Left renal pelvis (tissue), 4 donors: ENCODE measurements at regions not wholly inside any gene's neighbourhood (a gene's known extent, or its start where the extent isn't known, plus 50 kb on each side); places are given as distances from the start of the nearest gene placed in this dataset.

Experiments
- DNase-seq, 4 donors: peaks; one replicate each; pipeline ENCODE4 v3.0.0-alpha.2; 2013; ENCODE audit warnings: low read depth in 4 of 4, low spot score in 3 of 4

DNA sequence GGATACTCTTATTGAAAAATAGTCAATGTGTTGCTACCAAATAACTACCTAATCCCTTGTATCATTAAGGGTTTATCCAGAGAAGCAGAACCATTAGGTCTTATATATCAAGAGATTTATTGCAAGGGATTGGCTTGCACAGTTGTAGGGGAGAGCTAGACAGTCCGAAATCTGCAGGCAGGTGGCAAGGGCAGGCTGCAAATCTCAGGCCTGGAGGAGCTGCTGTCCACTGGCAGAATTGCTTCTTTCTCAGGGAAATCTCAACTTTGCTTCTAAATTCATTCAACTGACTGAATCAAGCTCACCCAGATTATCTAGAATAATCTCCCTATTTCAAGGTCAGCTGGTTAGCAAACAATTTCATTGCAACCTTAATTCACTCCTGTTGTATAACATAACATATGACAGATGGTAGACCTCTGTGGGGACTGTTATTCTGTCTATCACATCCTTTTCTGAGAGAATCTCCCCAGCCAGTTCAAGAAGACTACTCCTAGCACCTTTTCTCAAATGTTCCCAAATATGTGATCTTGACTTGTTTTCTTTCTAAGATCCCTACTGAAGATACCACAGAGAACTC is 194.2 kb downstream of the NHLRC3 start:
- DNase-seq: no peak

DNA sequence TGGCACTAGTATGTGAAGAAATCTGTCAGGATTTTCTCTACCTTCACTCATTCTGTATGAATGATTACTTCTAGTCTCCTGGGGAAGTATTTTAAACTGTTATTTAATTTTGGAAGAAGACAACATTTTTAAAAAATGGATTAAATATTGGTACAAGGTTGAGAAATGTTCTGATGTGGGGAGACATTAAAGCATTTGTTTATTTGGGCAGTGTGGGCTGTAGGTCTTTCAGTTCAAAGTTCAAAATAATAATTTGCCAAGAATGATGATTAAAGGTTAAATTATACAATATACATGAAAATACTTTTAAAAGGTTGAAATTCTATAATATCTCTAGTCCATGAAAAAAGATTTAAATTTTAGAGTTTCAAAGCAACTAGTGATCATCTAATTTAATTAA is 194.7 kb downstream of the NHLRC3 start:
- DNase-seq: no peak

DNA sequence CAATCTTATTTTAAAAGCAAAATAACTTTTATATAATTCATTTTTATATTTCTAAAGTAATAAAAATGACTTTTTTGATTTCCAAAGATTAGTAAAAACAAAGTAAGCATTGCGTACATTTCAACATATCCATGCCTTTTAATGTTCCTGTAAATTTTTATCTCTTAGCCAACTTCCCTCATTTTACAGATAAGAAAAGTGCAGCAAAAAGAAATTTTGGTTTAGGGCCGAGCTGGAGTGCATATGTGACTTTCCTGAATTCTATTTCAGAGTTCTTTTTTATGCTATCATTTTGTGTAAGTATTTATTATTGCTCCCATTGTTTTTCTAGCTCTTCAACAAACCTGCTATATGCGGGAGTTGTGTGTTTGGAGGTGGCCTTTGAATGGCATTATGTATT is 195.3 kb downstream of the NHLRC3 start:
- DNase-seq: no peak

DNA sequence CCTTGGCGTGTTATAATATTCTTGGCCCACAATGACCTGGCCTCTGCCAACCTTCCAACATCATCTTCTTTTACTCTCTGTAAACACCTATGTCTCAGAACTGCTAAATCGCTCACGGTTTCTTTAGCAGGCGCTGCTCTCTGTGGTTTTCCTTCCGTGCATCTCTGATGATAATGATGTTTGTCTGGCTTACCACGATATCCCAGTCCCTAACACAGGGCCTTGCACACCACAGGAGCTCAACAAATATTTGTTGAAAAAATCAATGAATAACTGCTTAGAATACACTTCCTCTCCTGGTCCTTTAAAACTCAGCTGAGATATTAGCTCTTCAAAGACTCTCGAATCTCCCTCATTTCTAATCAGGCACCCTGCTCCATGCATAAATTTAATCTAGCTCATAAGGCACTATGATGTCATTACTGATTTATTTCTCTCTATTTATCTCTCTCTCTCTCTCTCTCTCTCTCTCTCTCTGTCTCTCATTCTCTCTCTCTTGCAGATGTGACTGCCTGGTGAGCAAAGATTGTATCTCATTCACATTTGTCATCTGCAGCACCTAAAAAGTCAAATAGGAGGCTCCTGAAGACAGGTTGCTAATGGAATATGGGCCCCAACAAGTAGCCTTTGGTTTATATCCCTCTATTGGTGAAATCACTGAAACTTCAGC is 206.4 kb downstream of the NHLRC3 start:
- no peak for DNase-seq

DNA sequence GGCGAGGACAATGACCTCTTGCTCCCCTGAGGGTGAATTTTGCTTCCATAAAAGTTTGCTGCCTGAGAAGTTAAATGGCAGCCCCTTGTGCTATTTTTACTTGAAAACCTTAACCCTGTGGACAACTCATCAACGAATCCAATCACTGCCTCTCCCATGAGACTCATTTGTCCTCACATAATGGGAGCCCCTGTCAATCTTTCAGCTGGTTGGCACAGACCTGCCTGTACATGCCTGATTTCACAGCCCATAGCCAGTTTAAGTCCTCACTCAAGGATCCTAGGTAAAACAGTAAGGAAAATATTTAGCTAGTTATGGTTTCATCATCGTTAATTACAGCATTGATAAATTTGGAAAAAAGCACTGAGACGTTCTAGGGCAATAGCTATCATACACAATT is 207.4 kb downstream of the NHLRC3 start:
- no peak for DNase-seq

DNA sequence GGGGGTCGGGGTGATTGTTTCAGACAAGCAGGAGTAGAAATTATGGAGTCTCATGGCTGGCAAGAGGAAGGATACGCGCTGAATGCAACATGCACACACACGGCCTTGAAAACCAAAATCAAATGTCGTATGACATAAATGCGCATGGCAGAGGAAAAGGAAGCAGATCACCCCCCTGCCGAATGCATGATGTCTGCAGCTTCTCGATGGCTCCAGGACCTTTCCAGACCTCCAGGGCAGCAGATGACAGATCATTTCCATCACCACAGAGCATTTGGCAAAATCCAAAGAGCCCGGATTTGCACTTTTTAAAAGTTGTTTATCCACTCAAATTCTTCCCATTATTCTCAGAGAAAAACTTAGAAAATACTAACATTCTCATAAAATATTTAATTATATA is 211.7 kb downstream of the NHLRC3 start:
- no peak for DNase-seq

DNA sequence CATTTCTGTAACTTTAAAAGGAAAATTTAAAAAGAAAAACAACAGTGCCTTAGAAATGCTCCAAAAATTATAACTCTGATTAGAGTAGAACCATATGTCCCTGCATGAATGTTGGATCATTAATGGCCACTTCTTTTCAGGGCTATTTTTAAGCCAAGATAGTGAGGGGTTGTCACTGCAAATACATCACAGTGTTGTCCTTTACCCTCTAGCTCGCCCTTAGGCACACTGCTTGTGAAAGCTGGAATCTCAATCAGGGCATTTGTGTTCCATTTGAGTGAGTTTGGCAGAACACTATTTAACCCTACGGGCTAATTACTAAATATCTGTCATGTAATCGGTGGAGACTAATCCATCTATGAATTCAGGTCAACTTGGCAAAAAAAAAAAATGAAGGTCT is 212.2 kb downstream of the NHLRC3 start:
- no peak for DNase-seq

DNA sequence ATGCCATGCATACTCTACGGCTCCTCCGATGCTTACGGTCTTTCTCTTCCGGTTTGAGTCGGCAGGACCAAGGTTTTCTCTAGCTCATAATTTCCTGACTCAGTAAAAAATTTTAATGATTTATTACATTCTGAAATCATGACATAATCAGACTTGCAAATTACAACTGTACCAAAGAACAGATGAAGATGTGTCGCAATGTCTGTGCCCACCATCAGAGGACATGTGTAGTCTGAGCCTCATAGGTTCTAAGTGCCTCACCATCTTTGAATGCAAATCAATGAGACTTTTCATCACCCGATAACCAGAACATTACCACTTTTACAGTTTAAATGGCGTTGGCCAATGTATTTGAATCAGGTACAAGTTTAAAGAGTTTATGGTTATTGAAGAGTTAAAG is 213.1 kb downstream of the NHLRC3 start:
- DNase-seq: no peak

DNA sequence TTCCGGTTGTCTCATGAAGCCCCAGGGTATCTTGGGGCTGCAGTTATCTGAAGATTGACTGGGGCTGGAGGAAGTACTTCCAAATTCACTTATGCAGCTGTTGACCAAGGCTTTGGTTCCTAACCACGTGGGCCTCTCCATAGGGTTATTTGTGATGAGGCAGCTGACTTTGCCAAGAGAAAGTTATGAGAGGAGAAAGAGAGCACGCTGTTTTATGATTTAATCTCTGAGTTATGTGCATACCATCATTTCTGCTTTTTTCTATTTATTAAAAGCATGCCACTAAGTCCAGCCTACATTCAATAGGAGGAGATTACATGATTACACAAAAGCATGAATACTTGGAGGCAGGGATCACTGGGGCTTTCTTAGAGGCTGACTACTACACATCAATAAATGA is 215.5 kb downstream of the NHLRC3 start:
- no peak for DNase-seq

DNA sequence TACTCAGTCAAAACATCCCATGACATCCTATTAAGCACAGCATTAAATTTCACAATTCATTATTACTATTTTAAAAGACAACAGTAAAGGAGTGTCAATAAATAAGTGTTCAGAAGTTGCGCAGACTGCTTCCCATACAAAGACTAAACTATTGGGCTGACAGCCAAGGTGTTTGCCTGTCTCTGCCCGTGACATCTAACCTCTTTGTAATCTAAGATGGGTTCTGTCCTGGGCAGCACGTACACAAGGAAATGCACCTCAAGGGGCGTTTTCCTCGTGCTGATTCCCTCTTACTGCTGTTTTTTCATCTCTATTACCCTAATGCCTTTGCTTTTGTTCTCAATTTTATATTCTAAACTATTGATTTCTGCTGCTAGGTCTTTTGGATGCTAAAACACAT is 216.3 kb downstream of the NHLRC3 start:
- no peak for DNase-seq

DNA sequence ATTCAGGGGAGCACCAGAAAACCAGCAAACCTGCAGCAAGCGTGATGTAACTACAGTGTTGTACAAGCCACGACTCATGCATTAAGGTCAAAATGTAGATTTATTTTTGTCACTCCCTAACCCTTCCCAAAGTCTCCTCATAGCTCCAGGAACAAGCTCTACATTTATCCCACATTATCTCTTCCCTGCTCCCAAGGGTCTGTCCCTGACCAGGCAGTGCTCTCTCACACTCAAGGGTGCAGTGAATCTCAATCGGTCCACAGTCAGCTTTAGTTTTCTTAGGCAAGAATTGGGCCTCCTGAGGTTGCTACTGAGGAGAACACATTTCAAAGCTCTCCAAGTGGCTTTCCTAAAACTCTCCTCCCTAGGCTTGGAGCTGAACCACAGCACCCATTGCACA is 219.4 kb downstream of the NHLRC3 start:
- DNase-seq: no peak

DNA sequence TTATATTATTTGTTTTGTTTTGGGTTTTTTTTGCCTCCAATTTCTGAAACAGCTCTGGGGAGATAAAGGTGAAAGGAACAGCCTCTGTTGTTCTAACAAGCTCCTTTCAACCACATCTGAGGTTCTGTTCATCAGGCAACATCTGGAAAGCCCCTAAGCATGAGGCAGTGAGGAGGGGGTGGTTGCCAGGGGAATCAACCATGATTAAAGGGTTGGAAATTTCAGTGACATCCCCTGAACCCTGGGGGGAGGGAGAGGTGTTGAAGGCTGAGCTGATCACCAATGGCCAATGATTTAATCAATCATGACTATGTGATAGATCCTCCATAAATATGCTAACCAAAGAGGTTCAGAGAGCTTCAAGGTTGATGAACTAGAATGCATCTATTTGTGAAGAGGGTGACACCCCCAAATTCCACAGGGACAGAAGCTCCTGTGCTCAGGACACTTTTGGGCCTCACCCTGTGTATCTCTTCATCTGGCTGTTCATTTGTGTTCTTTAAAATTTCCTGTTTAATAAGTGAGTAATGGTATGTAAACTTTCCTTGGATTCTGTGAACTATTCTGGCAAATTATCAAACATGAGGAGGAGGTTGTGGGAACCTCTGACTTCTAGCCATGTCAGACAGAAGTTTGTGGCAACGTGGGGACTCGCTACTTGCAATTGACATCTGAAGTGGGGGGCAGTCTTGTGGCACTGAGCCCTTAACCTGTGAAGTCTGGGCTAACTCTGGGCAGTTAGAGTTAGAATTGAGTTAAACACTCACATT is 221.3 kb downstream of the NHLRC3 start:
- no peak for DNase-seq

DNA sequence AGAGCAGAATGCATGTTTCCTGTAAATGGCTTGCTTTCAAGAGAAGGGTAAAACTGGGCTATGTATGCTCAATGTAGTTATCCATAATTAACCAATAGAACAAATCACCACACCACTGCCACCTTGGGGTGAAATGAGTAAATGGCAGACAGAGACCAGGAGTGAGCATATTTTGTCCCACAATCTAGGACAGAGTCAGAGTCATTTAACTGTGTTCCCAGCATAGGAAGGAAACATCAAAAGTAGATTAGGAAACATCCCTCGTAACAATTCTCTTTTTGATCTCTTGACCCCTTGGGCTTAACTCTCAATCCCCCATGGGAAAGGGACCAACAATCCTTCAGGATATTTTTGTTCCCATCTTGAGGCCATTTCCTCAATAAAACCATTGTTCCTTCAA is 224.8 kb downstream of the NHLRC3 start:
- DNase-seq: peak in 2 of 4 donors; percentile 11 to 24

DNA sequence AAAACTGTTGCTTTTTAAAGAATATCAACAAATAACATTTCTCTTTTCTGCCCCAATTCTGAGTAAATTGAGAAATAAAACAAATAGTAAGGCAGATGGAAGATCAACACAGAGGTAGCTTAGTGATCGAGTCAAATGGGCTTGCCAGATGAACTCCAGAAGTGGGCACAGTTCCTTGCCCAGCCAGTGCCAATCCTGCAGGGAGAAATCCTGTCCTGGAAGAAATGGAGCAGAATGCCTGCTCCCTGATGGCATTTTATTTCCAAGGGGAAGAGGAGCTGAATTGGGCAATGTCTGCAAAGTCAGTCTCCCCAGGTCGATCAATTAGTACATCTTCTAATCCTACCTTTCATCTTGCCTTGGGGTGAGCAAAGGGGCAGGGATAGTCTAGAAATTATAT is 225.3 kb downstream of the NHLRC3 start:
- no peak for DNase-seq

DNA sequence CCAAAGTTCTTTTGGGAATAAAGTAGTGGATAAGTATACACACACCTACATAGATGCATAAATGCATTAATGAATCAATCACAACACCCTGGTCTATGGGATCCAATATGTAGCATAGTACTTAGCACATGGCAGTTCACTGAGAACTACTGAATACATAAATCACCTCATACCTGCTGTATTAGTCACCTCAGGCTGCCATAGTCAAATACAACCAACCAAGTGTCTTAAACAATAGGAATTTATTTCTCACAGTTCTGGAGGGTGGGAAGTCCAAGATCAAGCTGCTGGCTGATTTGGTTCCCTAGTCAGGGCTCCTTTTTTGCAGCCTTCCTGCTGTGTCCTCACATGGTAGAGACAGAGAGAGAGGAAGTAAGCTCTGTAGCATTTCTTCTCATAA is 228.2 kb downstream of the NHLRC3 start:
- no peak for DNase-seq

DNA sequence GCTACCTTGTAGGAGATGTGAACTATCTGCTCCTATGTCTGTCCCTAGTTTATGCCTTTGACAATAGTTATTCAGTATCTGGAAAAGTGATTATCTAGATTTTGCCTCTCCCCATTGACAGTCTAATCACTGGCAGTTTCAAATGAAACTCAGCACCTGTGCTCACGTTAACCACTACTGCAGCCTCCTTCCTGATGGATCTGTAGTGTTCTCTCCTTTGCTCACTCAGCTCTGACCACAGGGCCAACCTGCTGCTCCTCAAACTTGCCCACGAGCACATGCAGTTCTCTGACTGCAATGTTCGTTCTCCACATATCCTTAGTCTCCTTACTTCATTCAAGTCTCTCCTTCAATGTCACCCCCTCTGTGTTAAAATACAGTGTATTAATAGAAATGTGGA is 230.1 kb downstream of the NHLRC3 start:
- no peak for DNase-seq

DNA sequence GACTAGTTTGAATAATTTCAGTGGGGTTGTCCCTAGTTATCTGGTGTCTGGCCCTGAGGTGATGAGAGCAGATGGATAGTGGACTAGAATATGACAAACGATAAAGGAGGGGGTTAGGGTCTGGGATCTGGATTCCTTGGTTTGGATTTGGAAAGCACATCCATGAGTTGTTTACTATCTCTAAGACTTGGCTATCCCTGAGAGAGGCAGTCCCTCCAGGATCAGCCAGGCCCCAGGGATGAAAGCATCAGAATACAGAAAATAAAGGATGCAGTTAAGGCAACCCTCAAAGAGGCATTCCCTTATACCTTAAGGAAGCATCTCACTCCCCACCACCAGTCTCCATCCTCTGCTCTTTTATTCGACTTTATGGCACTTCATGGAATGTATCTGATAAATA is 230.7 kb downstream of the NHLRC3 start:
- DNase-seq: no peak

DNA sequence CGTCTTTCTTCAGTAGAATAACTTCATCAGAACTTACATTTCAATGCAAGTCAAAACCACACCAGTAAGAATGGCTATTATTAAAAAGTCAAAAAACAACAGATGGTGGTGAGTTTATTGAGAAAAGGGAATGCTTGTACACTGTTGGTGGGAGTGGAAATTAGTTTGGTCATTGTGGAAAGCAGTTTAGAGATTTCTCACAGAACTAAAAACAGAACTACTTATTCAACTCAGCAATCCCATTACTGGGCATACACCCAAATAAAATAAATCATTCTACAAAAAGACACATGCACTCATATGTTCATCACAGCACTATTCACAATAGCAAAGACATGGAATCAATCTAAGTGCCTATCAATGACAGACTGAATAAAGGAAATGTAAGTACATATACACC is 231.2 kb downstream of the NHLRC3 start:
- DNase-seq: no peak

DNA sequence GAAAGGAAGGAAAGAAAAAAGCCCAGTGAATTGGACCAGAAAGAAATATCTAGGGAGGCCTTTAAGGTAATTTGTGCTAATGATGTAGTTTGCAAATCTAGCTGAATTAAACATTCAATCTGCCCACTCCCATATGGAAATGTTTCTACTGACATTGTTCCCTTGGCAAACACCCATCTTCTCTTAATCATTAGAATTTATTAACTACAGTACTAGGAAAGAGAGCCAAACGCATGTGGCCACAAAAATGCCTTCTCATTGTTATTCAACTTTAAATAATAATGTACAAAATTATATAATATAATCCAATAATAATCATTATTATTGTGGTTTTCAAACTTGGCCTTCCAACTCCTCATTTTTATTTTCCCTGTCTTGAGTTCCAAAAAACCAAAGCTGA is 234.7 kb downstream of the NHLRC3 start:
- peak in 1 of 4 donors; percentile 6 for DNase-seq

DNA sequence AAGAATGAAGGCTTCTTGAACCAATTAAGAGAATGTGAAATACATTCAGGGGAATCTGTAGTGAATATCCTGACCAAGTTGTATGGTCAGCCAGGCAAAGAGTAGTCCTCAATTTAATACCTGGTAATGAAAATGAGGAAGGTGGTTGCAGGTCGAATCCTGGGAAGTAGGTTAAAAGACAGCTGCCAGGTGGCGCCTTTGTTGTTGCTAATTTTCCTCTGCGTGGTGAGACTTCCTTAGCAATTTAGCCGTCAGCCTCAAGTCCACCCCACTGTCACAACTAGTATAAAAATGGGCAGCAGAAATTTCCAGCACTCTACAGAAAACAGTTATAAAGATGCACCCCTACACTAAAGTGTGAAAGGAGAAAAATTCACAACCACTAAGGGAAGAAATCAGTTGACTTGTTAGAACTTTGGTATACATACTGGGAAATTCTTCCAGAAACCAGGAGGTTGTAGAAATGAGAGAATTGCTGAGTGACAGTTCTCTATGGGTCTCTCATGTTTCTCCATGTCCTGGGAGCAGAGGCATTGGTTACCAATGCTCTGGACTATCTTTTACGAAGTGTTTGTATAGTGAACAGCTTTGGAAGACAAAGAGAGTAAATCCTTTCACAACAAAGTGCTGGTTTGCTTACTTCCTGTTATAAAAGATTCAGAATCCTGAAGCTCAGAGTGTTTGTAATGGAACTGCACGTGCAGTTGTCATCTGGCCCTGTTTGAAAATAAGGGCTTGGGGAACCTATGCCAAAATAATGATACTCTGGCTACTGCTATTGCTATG is 235.9 kb downstream of the NHLRC3 start:
- DNase-seq: no peak

DNA sequence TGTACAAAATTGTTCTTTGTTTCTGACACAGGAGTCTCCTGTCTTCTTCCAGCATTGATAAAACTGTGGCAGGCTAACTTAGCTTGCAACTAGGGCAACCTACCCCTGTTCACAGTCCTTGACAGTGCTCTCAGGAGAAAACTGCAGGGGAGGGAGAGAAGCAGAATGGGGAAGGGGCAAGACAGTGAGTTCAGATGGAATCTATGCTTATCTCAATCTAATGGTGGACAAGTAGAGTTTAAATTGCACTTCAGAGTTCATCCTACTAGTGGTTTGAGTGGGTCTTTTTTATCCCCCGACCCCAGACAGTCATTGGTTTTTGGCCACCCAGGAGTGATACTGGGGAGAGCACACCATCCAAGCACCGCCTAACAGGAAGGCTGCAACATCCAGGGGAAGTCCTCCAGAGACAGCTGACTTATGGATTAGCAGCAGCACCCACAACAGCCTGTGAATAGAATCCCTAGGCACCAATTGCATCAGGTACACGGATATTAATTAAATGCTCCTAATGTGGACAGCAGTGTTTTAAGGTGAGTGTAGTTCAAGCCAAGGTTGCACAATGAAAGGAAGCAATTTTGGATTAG is 236.6 kb downstream of the NHLRC3 start:
- DNase-seq: no peak
